ENCODE measurements at regions not wholly inside any gene's neighbourhood (a gene's known extent, or its start where the extent isn't known, plus 50 kb on each side); places are given as distances from the start of the nearest gene placed in this dataset.
A peak's percentile ranks its signal among the peaks of the same experiment; 100 is the strongest.
"Not testable (repeated sequence)": the region's sequence is repeated elsewhere in the genome, so short reads cannot be mapped to it uniquely, and the experiment has no call there.

- Mint-ChIP-seq H3K9me3 (no peaks in the 10 kb centered on the region), H3K4me3 (no peak overlapping the region), H3K27me3 (peaks cover 7% of the 10 kb centered on the region), H3K36me3 (no peaks in the 10 kb centered on the region), H3K27ac (no peak overlapping the region), H3K4me1 (no peaks in the 10 kb centered on the region)
Observed at GRCh38 chr13:30837227-30838159, 68.6 kb upstream of the MEDAG start.

GRCh38 chr13:30839636-30840035, 66.4 kb upstream of the MEDAG start:
- not testable (repeated sequence) for H3K27me3 Mint-ChIP-seq, H3K9me3 Mint-ChIP-seq, H3K36me3 Mint-ChIP-seq, H3K4me1 Mint-ChIP-seq, H3K4me3 Mint-ChIP-seq, H3K27ac Mint-ChIP-seq

DNA sequence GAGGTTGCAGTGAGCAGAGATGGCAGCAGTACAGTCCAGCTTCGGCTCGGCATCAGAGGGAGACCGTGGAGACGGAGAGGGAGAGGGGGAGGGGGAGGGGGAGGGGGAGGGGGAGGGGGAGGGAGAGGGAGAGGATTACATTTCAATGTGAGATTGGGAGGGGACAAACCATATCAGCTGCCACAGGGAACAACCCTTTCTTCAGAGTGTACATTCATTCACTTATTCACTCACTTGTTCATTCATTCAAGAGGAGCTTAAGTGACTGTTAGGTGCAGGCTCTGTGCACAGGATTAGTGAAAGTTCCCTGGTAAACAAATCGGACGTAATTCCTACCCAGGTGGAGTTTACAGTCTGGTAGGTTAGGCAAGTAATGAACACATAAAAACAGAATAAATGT, 65.6 kb upstream of the MEDAG start:
- Mint-ChIP-seq H3K4me3 (no peak overlapping the region), H3K27ac (no peak overlapping the region), H3K9me3 (no peaks in the 10 kb centered on the region), H3K4me1 (no peaks in the 10 kb centered on the region), H3K36me3 (no peaks in the 10 kb centered on the region), H3K27me3 (peaks cover 5% of the 10 kb centered on the region)

DNA sequence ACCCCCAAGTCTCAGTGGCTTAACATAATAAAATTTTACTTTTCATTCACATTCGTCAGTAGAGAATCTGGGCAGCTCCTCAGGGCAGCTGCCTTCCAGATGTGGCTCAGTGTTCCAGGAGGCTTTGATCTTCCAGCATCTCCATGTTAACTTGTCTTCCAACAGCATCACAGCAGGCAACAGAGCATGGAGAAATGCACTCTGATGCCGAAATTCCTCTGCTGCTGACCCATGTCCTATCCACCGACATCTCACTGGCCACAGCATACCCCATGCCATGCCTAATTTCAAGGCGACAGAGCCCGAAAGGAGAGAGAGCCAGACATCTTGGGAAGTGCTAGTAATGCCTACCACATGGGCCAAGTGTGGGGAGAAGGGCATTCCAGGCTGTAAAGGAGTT, 64.9 kb upstream of the MEDAG start:
- Mint-ChIP-seq H3K9me3 (no peaks in the 10 kb centered on the region), H3K4me3 (no peak overlapping the region), H3K27ac (no peak overlapping the region), H3K27me3 (no peaks in the 10 kb centered on the region), H3K36me3 (no peaks in the 10 kb centered on the region), H3K4me1 (no peaks in the 10 kb centered on the region)

GRCh38 chr13:30843548-30843947, 62.5 kb upstream of the MEDAG start:
- H3K27ac Mint-ChIP-seq = no peak overlapping the region
- H3K4me1 Mint-ChIP-seq = no peaks in the 10 kb centered on the region
- no peaks in the 10 kb centered on the region for H3K9me3 Mint-ChIP-seq
- no peak overlapping the region for H3K4me3 Mint-ChIP-seq
- no peaks in the 10 kb centered on the region for H3K27me3 Mint-ChIP-seq
- no peaks in the 10 kb centered on the region for H3K36me3 Mint-ChIP-seq

DNA sequence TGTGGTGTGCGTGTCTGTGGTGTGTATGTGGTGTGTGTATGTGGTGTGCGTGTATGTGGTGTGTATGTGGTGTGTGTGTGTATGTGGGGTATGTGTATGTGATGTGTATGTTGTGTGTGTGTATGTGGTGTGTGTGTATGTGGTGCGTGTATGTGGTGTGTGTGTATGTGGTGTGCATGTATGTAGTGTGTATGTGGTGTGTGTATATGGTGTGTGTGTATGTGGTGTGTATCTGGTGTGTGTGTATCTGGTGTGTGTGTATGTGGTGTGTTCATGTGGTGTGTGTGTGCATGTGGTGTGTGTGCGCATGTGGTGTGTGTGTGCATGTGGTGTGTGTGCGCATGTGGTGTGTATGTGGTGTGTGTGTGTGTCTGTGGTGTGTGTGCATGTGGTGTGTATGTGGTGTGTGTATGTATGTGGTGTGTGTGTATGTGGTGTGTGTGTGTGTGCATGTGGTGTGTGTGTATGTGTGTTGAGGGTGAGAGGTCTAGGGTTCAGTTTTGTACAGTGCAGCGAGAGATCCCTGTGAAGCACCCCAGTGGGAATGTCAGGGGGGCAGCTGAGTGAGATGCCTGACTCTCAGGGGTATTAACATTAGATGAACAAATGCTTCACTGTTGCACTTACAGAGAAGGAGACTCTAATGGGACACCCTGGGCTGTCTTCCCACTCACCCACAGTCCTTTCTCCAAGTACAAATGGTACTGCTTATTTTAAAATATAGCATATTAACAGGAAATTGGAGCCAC, 61.3 kb upstream of the MEDAG start:
- Mint-ChIP-seq H3K4me3 (no peak overlapping the region), H3K36me3 (no peaks in the 10 kb centered on the region), H3K9me3 (no peaks in the 10 kb centered on the region), H3K4me1 (no peaks in the 10 kb centered on the region), H3K27me3 (no peaks in the 10 kb centered on the region), H3K27ac (no peak overlapping the region)

GRCh38 chr13:30845297-30846214, 60.5 kb upstream of the MEDAG start:
- H3K4me1 Mint-ChIP-seq = no peaks in the 10 kb centered on the region
- no peaks in the 10 kb centered on the region for H3K9me3 Mint-ChIP-seq
- no peaks in the 10 kb centered on the region for H3K36me3 Mint-ChIP-seq
- peak overlapping the region; percentile 6 for H3K27ac Mint-ChIP-seq
- H3K27me3 Mint-ChIP-seq = no peaks in the 10 kb centered on the region
- H3K4me3 Mint-ChIP-seq = no peak overlapping the region

DNA sequence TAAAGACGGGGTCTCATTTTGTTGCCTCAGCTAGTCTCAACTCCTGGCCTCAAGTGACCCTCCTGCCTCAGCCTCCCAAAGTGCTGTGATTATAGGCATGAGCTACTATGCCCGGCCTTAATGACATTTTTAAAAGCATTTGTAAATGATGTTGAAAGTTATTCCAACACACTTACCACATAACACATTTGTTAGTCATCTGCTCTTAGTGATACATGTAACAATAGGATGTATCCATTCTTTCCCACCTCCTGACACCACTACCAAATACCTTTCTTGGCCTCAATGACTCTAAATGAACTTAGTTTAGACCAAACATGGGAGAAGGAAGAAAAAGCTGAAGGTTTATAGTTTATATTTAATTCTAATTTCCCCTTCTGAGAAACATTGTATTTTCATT, 59.8 kb upstream of the MEDAG start:
- Mint-ChIP-seq H3K27ac (no peak overlapping the region), H3K36me3 (no peaks in the 10 kb centered on the region), H3K9me3 (no peaks in the 10 kb centered on the region), H3K4me1 (no peaks in the 10 kb centered on the region), H3K27me3 (no peaks in the 10 kb centered on the region), H3K4me3 (no peak overlapping the region)

DNA sequence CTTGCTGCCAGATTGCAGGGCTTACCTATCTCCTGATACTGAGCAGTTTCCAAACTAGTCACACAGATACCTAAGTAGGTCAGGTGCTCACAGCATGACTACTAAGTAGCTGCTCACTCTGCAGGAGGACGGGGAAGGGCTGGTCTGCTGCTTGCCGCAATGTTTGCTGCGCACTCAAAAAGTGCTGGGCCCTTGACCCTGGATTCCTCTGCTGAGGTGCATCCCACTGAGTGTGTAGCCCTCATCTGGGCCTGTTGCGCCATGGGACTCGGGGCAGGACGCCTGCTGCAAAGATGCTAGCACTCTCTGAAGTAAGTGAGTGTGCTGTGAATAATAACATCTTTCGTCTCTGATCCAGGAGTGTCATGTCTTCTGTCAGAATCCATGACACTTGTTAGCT, 59.2 kb upstream of the MEDAG start:
- Mint-ChIP-seq H3K27ac (no peak overlapping the region), H3K9me3 (no peaks in the 10 kb centered on the region), H3K27me3 (no peaks in the 10 kb centered on the region), H3K36me3 (no peaks in the 10 kb centered on the region), H3K4me1 (no peaks in the 10 kb centered on the region), H3K4me3 (no peak overlapping the region)

GRCh38 chr13:30847650-30848307, 58.3 kb upstream of the MEDAG start:
- no peaks in the 10 kb centered on the region for H3K4me1 Mint-ChIP-seq
- no peaks in the 10 kb centered on the region for H3K9me3 Mint-ChIP-seq
- no peaks in the 10 kb centered on the region for H3K27me3 Mint-ChIP-seq
- H3K4me3 Mint-ChIP-seq = no peak overlapping the region
- no peak overlapping the region for H3K27ac Mint-ChIP-seq
- H3K36me3 Mint-ChIP-seq = no peaks in the 10 kb centered on the region

- Mint-ChIP-seq H3K27ac (no peak overlapping the region), H3K4me3 (no peak overlapping the region), H3K4me1 (no peaks in the 10 kb centered on the region), H3K9me3 (no peaks in the 10 kb centered on the region), H3K36me3 (no peaks in the 10 kb centered on the region), H3K27me3 (no peaks in the 10 kb centered on the region)
Observed at GRCh38 chr13:30848332-30849027, 57.6 kb upstream of the MEDAG start.

- Mint-ChIP-seq H3K4me1 (no peaks in the 10 kb centered on the region), H3K36me3 (no peaks in the 10 kb centered on the region), H3K4me3 (no peak overlapping the region), H3K27me3 (no peaks in the 10 kb centered on the region), H3K9me3 (no peaks in the 10 kb centered on the region), H3K27ac (no peak overlapping the region)
Observed at GRCh38 chr13:30849611-30850010, 56.5 kb upstream of the MEDAG start.

GRCh38 chr13:30850204-30850866, 55.7 kb upstream of the MEDAG start:
- Mint-ChIP-seq H3K27me3 (no peaks in the 10 kb centered on the region), H3K36me3 (no peaks in the 10 kb centered on the region), H3K4me3 (no peak overlapping the region), H3K27ac (no peak overlapping the region), H3K9me3 (no peaks in the 10 kb centered on the region), H3K4me1 (no peaks in the 10 kb centered on the region)

- H3K9me3 Mint-ChIP-seq = no peaks in the 10 kb centered on the region
- H3K27ac Mint-ChIP-seq = no peak overlapping the region
- H3K4me1 Mint-ChIP-seq = no peaks in the 10 kb centered on the region
- no peaks in the 10 kb centered on the region for H3K27me3 Mint-ChIP-seq
- no peak overlapping the region for H3K4me3 Mint-ChIP-seq
- H3K36me3 Mint-ChIP-seq = no peaks in the 10 kb centered on the region
Observed at GRCh38 chr13:30850867-30851211, 55.2 kb upstream of the MEDAG start.

All from activated naive CD4-positive, alpha-beta T cell treated with anti-CD3 and anti-CD28 coated beads, Interleukin-2, amount 50 U/mL, for 24 hours (primary cell).